ENCODE measurements at regions not wholly inside any gene's neighbourhood (a gene's known extent, or its start where the extent isn't known, plus 50 kb on each side); places are given as distances from the start of the nearest gene placed in this dataset.

- FAIRE-seq (no peak), DNase-seq (no peak)
- H3K36me3 ChIP-seq (ENCODE audit: control insufficient read depth in 2 of 3, insufficient read depth in 3 of 3, low read length in 3 of 3) = no peaks in the 10 kb centered on the region
- no peaks in the 10 kb centered on the region for H3K4me1 ChIP-seq (ENCODE audit: control insufficient read depth in 2 of 3, insufficient read depth in 2 of 3, low read depth in 1 of 3, low read length in 3 of 3)
- TF ChIP-seq CTCF (IDR thresholded peaks at IDR 0.05; ENCODE audit: borderline replicate concordance, extremely low read depth, insufficient read depth) = no peak
- H3K27me3 ChIP-seq (ENCODE audit: control insufficient read depth, insufficient read depth, low read length) = no peaks in the 10 kb centered on the region
- H3K9me3 ChIP-seq (ENCODE audit: control insufficient read depth in 2 of 3, insufficient read depth in 1 of 3, low read length in 3 of 3) = no peaks in the 10 kb centered on the region
- H3K27ac ChIP-seq (ENCODE audit: low read depth in 2 of 2, low read length in 2 of 2) = no peak overlapping the region
- no peak overlapping the region for H3K9ac ChIP-seq (ENCODE audit: low read length in 3 of 3)
- intact Hi-C loops (cut with DNase I) = no loop called here
- no peak overlapping the region for H3K4me3 ChIP-seq (ENCODE audit: low read length in 3 of 3)
These were observed 89.1 kb upstream of the RIOK3 start for GRCh38 chr18:23363865-23364570.

DNA sequence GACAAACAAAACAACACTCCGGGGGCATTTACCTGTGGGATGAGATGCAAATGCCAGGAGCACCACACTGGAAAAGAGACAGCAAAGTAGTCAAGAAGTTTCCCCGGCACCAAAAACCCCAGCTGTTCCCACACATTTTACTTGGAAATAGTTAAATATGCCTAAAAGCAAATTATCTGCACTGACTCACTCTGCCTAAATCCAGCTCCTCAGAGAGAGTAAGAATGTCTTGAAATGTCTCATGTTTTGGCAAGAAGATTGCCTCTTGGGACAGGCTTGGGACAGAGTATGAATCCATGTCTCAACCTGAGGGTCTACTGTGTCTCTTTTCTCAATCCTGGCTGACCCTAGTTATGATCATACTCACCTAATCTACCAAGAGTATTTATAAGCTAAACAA is 87.5 kb upstream of the RIOK3 start:
- FAIRE-seq (no peak), DNase-seq (no peak)
- H3K4me1 ChIP-seq (ENCODE audit: control insufficient read depth in 2 of 3, insufficient read depth in 2 of 3, low read depth in 1 of 3, low read length in 3 of 3) = no peaks in the 10 kb centered on the region
- H3K27ac ChIP-seq (ENCODE audit: low read depth in 2 of 2, low read length in 2 of 2) = no peak overlapping the region
- intact Hi-C loops (cut with DNase I) = no loop called here
- H3K36me3 ChIP-seq (ENCODE audit: control insufficient read depth in 2 of 3, insufficient read depth in 3 of 3, low read length in 3 of 3) = no peaks in the 10 kb centered on the region
- H3K9me3 ChIP-seq (ENCODE audit: control insufficient read depth in 2 of 3, insufficient read depth in 1 of 3, low read length in 3 of 3) = no peaks in the 10 kb centered on the region
- H3K4me3 ChIP-seq (ENCODE audit: low read length in 3 of 3) = no peak overlapping the region
- H3K9ac ChIP-seq (ENCODE audit: low read length in 3 of 3) = no peak overlapping the region
- TF ChIP-seq CTCF (IDR thresholded peaks at IDR 0.05; ENCODE audit: borderline replicate concordance, extremely low read depth, insufficient read depth) = no peak
- no peaks in the 10 kb centered on the region for H3K27me3 ChIP-seq (ENCODE audit: control insufficient read depth, insufficient read depth, low read length)

DNA sequence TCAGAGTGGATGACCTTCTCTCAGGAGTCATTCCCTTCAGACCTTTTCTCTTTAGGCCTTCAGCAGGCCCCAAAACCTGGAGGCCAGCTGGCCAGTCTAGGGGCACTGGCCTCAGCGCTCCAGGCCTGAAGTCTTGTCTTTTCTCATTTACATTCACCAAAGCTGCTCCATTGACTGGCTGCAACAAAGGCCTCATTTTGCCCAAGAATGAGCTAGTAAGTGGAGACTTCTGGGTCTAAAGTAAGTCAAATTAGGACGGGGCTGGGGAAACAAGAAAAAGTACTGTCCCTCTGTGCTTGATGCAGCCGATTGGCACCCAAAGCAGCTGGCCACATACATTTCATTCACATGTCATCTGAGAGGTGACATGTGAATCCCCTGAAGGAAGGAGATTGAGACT is 83.8 kb upstream of the RIOK3 start:
- no peaks in the 10 kb centered on the region for H3K36me3 ChIP-seq (ENCODE audit: control insufficient read depth in 2 of 3, insufficient read depth in 3 of 3, low read length in 3 of 3)
- no peaks in the 10 kb centered on the region for H3K4me1 ChIP-seq (ENCODE audit: control insufficient read depth in 2 of 3, insufficient read depth in 2 of 3, low read depth in 1 of 3, low read length in 3 of 3)
- H3K9me3 ChIP-seq (ENCODE audit: control insufficient read depth in 2 of 3, insufficient read depth in 1 of 3, low read length in 3 of 3) = no peaks in the 10 kb centered on the region
- no peak overlapping the region for H3K27ac ChIP-seq (ENCODE audit: low read depth in 2 of 2, low read length in 2 of 2)
- DNase-seq = no peak
- FAIRE-seq = no peak
- H3K4me3 ChIP-seq (ENCODE audit: low read length in 3 of 3) = no peak overlapping the region
- intact Hi-C loops (cut with DNase I) = no loop called here
- no peak overlapping the region for H3K9ac ChIP-seq (ENCODE audit: low read length in 3 of 3)
- no peaks in the 10 kb centered on the region for H3K27me3 ChIP-seq (ENCODE audit: control insufficient read depth, insufficient read depth, low read length)
- TF ChIP-seq CTCF (IDR thresholded peaks at IDR 0.05; ENCODE audit: borderline replicate concordance, extremely low read depth, insufficient read depth) = no peak

DNA sequence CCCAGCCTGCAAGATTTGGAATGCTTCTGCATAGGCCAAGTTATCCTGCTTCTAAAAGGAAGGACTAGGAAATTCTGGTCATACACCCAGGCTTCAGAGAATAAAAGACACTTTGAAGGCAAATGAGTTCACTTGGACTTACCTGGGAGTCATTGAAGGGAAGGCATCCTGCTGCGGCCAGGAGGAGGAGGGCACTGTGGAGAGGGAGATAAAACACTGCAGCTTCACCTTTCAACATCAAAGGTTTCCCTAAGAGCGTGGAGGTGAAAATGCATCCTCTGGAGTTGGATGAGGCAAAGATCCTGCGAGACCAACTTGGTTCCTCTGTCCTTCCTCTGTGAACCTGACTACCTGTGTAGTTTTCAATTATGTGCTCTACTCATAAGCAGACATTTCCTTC is 79.5 kb upstream of the RIOK3 start:
- TF ChIP-seq CTCF (IDR thresholded peaks at IDR 0.05; ENCODE audit: borderline replicate concordance, extremely low read depth, insufficient read depth) = no peak
- Histone ChIP-seq H3K9ac (ENCODE audit: low read length in 3 of 3) (no peak overlapping the region), H3K36me3 (ENCODE audit: control insufficient read depth in 2 of 3, insufficient read depth in 3 of 3, low read length in 3 of 3) (no peaks in the 10 kb centered on the region), H3K9me3 (ENCODE audit: control insufficient read depth in 2 of 3, insufficient read depth in 1 of 3, low read length in 3 of 3) (no peaks in the 10 kb centered on the region), H3K4me3 (ENCODE audit: low read length in 3 of 3) (no peak overlapping the region), H3K27me3 (ENCODE audit: control insufficient read depth, insufficient read depth, low read length) (no peaks in the 10 kb centered on the region), H3K4me1 (ENCODE audit: control insufficient read depth in 2 of 3, insufficient read depth in 2 of 3, low read depth in 1 of 3, low read length in 3 of 3) (no peaks in the 10 kb centered on the region), H3K27ac (ENCODE audit: low read depth in 2 of 2, low read length in 2 of 2) (no peak overlapping the region)
- FAIRE-seq (no peak), DNase-seq (no peak)
- intact Hi-C loops (cut with DNase I) = no loop called here
